ENCODE measurements at regions not wholly inside any gene's neighbourhood (a gene's known extent, or its start where the extent isn't known, plus 50 kb on each side); places are given as distances from the start of the nearest gene placed in this dataset.
A peak's percentile ranks its signal among the peaks of the same experiment; 100 is the strongest.

DNA sequence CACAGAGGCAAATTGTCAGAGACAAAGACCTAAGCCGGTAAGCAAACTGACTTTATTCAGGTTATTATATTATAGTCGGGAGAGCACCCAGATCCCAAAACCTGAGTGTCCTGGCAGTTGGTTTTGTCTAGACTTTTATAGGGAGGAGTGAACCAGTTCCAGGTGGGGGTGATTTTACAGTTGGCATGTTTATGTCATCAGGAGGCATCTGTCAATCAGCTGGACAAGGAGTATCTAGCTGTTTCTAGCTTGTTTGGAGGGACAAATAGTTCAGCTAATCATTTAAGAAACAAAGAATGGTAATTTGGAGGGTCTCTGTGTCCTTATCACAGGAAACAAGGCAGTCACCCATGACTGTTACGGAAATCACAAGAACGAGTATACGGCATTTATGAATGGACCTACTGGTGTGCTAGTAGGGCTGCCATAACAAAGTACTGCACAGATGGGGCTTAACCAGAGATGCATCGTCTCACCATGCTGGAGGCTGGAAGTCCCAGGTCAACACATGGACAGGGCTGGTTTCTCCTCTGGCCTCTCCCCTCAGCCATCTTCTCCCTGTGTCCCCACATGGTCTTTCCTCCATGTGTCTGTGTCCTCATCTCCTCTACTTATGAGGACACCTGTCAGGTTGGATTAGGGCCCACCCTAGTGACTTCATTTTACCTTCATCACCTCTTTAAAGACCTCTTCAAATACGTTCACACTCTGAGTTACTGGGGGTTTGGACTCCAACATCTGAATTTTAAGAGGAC, 122.7 kb downstream of the LY86 start:
- Histone ChIP-seq H3K36me3 (no peaks in the 10 kb centered on the region), H3K27ac (no peak overlapping the region), H3K9me3 (no peaks in the 10 kb centered on the region), H3K27me3 (ENCODE audit: low read depth) (no peaks in the 10 kb centered on the region), H3K4me3 (no peak overlapping the region), H3K4me1 (peaks cover 25% of the 10 kb centered on the region)
- DNase-seq (no peak), ATAC-seq (no peak)
- TF ChIP-seq, protein P1, sequence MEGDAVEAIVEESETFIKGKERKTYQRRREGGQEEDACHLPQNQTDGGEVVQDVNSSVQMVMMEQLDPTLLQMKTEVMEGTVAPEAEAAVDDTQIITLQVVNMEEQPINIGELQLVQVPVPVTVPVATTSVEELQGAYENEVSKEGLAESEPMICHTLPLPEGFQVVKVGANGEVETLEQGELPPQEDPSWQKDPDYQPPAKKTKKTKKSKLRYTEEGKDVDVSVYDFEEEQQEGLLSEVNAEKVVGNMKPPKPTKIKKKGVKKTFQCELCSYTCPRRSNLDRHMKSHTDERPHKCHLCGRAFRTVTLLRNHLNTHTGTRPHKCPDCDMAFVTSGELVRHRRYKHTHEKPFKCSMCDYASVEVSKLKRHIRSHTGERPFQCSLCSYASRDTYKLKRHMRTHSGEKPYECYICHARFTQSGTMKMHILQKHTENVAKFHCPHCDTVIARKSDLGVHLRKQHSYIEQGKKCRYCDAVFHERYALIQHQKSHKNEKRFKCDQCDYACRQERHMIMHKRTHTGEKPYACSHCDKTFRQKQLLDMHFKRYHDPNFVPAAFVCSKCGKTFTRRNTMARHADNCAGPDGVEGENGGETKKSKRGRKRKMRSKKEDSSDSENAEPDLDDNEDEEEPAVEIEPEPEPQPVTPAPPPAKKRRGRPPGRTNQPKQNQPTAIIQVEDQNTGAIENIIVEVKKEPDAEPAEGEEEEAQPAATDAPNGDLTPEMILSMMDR (IDR thresholded peaks at IDR 0.05), result no peak
- intact Hi-C loops (cut with DNase I), result no loop called here

DNA sequence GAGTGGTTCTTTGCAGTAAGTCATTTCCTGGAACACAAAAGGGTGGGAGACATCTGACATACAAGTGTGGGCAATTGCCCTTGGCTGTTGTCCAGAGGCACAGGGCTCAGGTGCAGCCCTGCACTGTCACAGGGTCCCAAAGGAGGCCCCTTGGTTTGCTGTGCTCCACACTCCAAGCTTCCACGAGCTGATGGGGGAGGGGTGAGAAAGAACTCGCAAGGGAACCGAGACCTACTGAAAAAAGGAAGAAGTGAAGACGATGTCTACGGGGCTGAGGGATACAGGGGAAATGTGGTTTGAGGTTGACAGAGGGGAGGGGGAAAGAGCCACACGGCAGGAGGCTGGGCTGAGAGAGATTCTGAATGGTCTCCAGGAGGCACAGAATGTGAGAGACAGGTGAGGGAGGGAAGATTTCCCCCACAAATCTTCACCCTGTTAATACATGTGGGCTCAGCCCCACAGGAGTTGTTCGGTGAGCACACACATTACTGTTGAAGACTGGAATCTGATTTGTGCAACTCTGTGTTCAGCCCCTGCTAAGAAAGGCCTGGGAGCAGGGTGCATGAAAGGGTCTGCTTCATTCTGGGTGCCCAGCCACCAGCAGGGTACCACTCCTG, 123.4 kb downstream of the LY86 start:
- ATAC-seq (peak; percentile 18 to 52), DNase-seq (peak; percentile 61)
- Histone ChIP-seq H3K27me3 (ENCODE audit: low read depth) (no peaks in the 10 kb centered on the region), H3K4me3 (no peak overlapping the region), H3K9me3 (no peaks in the 10 kb centered on the region), H3K27ac (peak overlapping the region; percentile 80), H3K4me1 (peaks cover 25% of the 10 kb centered on the region), H3K36me3 (no peaks in the 10 kb centered on the region)
- TF ChIP-seq, protein P1 (IDR thresholded peaks at IDR 0.05), result no peak
- intact Hi-C loops (cut with DNase I), result no loop called here

DNA sequence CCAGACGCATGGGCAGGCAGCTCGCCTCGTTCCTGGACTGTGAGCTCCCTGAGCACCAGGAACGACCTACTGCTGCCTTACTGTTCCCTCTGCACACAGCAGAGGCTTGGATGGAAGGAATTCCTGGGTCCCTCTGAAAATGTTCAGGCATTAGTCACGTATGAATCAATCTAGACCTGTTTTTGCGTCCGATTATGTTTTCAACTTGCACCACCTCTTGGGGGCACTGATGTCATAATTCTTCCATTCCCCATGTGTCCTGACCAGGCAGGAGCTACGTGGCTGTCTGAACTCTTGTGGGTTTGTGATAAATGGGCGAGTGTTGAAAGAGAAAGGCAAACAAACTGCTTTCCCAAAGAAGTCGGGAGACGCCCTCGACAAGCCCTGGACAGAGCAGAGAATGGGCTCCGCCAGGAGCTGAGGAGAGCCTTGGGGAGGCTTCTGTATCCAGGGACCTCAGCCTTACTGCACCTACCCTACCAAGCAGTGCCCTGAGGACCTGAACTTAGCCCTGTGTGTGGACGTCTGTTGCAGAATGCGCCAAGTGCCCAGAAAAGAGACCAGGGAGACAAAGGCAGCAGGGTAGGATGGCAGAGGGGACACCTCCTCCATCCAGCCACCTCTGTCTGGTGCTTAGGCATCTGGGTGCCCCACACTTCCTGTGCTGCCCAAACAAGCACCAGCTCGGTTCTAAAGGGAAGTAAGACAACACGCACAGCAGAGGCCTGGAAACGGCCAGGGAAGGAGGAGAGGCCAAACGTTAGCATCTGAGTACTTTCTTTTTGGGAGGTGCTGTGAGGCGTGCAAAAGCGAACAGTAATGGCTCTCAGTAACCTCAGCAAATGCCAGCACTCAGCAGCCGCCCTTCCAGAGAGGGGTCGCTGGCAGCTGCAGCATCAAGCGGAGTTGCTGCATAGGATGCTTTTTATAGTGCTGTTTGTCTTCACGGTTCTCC, 124.2 kb downstream of the LY86 start:
- Histone ChIP-seq H3K27ac (peak overlapping the region; percentile 80), H3K27me3 (ENCODE audit: low read depth) (no peaks in the 10 kb centered on the region), H3K4me3 (peak overlapping the region; percentile 8), H3K9me3 (no peaks in the 10 kb centered on the region), H3K36me3 (no peaks in the 10 kb centered on the region), H3K4me1 (peaks cover 31% of the 10 kb centered on the region)
- intact Hi-C loops (cut with DNase I), result no loop called here
- DNase-seq (peak; percentile 64), ATAC-seq (peak; percentile 84 to 90)
- TF ChIP-seq, protein P1 (IDR thresholded peaks at IDR 0.05), result no peak

DNA sequence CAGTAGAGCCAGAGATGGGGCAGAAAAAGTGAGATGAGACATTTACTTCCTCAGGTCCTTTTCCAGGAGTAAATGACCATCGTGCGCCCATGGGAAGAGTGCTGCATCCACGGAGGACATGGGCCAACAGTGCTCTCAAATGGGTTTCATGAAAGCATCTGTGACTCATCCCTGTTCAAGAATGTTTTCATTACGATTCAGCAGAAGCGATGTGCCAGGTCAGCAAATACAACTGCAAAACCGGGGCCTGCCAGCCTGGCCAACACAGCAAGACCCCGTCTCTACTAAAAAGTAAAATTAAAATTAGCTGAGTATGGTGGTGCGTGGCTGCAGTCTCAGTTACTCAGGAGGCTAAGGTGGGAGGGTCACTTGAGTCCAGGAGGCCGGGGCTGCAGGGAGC, 125.1 kb downstream of the LY86 start:
- ATAC-seq, result no peak
- intact Hi-C loops (cut with DNase I), result no loop called here
- H3K27me3 ChIP-seq (ENCODE audit: low read depth), result no peaks in the 10 kb centered on the region

More for the DNA sequence above, 125.1 kb downstream of the LY86 start:
- Histone ChIP-seq H3K4me1 (peaks cover 41% of the 10 kb centered on the region), H3K36me3 (no peaks in the 10 kb centered on the region), H3K4me3 (no peak overlapping the region), H3K27ac (peak overlapping the region; percentile 80), H3K9me3 (no peaks in the 10 kb centered on the region)
- TF ChIP-seq, protein P1 (IDR thresholded peaks at IDR 0.05), result no peak
- no peak for DNase-seq
